Left lung (tissue), 4 donors: ENCODE measurements at regions not wholly inside any gene's neighbourhood (a gene's known extent, or its start where the extent isn't known, plus 50 kb on each side); places are given as distances from the start of the nearest gene placed in this dataset.

Experiments
- ATAC-seq: fragments of 200-7000 bp; cut with Tn5 transposase; one replicate; pipeline ENCODE4 v1.9.1; 2020; ENCODE audit warnings: moderate library complexity
- DNase-seq, 4 donors: peaks; one replicate each; pipeline ENCODE4 v3.0.0-alpha.2; 2013 to 2020
- H3K27ac ChIP-seq, 2 donors: fragments of 200-600 bp; sonication (generic) in 1 of 2; one replicate each; pipeline versions ENCODE4 v1.5.0 to v1.8.0; 2020 to 2021
- H3K27me3 ChIP-seq, 2 donors: fragments of 200-600 bp; sonication (generic) in 1 of 2; one replicate each; pipeline versions ENCODE4 v1.5.0 to v1.8.0; 2020 to 2021
- H3K36me3 ChIP-seq, 2 donors: fragments of 200-600 bp; sonication (generic) in 1 of 2; one replicate each; pipeline versions ENCODE4 v1.5.0 to v1.8.0; 2020 to 2021
- H3K4me1 ChIP-seq, 2 donors: fragments of 200-600 bp; one replicate each; pipeline ENCODE4 v1.8.0; 2021
- H3K4me3 ChIP-seq, 2 donors: fragments of 200-600 bp; sonication (generic) in 1 of 2; one replicate each; pipeline versions ENCODE4 v1.5.0 to v1.8.0; 2020 to 2021; ENCODE audit warnings: mild to moderate bottlenecking in 1 of 2
- H3K9me3 ChIP-seq, 2 donors: fragments of 200-600 bp; sonication (generic) in 1 of 2; one replicate each; pipeline versions ENCODE4 v1.5.0 to v1.8.0; 2020 to 2021
- intact Hi-C, 2 donors: fragments of 100-400 bp; cut with DNase I; formaldehyde crosslinking; loops; one replicate each; pipeline versions ENCODE4 v1.11.2 to v1.14.2; 2022
- TF ChIP-seq, protein P1 (sequence below), 2 donors: fragments of 200-600 bp; sonication (generic) in 1 of 2; IDR thresholded peaks; one replicate each; pipeline versions ENCODE4 v1.5.0 to v1.8.0; 2021; ENCODE audit warnings: antibody characterized with exemption in 2 of 2
- donor health status: DM: no; HTN: yes; CAD: no.
- donor health status: DM: no; HTN: no; CAD: no.

GRCh38 chr14:71713451-71713850 lies 218.8 kb upstream of the RGS6 start:
- Histone ChIP-seq H3K36me3 (peaks cover 0 to 28% of the 10 kb centered on the region in 2 donors), H3K4me3 (no peak overlapping the region), H3K4me1 (no peaks in the 10 kb centered on the region), H3K27me3 (no peaks in the 10 kb centered on the region), H3K27ac (no peak overlapping the region), H3K9me3 (no peaks in the 10 kb centered on the region)
- DNase-seq, result no peak
- no peak for ATAC-seq
- TF ChIP-seq, protein P1, sequence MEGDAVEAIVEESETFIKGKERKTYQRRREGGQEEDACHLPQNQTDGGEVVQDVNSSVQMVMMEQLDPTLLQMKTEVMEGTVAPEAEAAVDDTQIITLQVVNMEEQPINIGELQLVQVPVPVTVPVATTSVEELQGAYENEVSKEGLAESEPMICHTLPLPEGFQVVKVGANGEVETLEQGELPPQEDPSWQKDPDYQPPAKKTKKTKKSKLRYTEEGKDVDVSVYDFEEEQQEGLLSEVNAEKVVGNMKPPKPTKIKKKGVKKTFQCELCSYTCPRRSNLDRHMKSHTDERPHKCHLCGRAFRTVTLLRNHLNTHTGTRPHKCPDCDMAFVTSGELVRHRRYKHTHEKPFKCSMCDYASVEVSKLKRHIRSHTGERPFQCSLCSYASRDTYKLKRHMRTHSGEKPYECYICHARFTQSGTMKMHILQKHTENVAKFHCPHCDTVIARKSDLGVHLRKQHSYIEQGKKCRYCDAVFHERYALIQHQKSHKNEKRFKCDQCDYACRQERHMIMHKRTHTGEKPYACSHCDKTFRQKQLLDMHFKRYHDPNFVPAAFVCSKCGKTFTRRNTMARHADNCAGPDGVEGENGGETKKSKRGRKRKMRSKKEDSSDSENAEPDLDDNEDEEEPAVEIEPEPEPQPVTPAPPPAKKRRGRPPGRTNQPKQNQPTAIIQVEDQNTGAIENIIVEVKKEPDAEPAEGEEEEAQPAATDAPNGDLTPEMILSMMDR (IDR thresholded peaks at IDR 0.05), result no peak
- intact Hi-C loops, result no loop called here

- DNase-seq, result peak in 1 of 4 donors; percentile 45
- H3K4me3 ChIP-seq, result no peak overlapping the region
These were observed 218.0 kb upstream of the RGS6 start for GRCh38 chr14:71714225-71714624.

GRCh38 chr14:71716041-71716772 lies 216.0 kb upstream of the RGS6 start:
- Histone ChIP-seq H3K4me3 (no peak overlapping the region), H3K27me3 (no peaks in the 10 kb centered on the region), H3K9me3 (no peaks in the 10 kb centered on the region), H3K27ac (no peak overlapping the region), H3K4me1 (no peaks in the 10 kb centered on the region), H3K36me3 (peaks cover 0 to 8% of the 10 kb centered on the region in 2 donors)
- TF ChIP-seq, protein P1 (IDR thresholded peaks at IDR 0.05), result no peak
- intact Hi-C loops, result no loop called here
- no peak for DNase-seq
- ATAC-seq, result no peak

More at GRCh38 chr14:71714225-71714624, 218.0 kb upstream of the RGS6 start:
- intact Hi-C loops, result no loop called here
- no peaks in the 10 kb centered on the region for H3K27me3 ChIP-seq
- peaks cover 0 to 25% of the 10 kb centered on the region in 2 donors for H3K36me3 ChIP-seq
- no peak for ATAC-seq
- no peaks in the 10 kb centered on the region for H3K4me1 ChIP-seq
- H3K27ac ChIP-seq, result no peak overlapping the region
- TF ChIP-seq, protein P1 (IDR thresholded peaks at IDR 0.05), result no peak
- no peaks in the 10 kb centered on the region for H3K9me3 ChIP-seq

- H3K27me3 ChIP-seq, result no peaks in the 10 kb centered on the region
- ATAC-seq, result peak; percentile 93
- DNase-seq, result no peak
These were observed 211.1 kb upstream of the RGS6 start for GRCh38 chr14:71720978-71721624.

More at GRCh38 chr14:71720978-71721624, 211.1 kb upstream of the RGS6 start:
- Histone ChIP-seq H3K36me3 (peaks cover 0 to 26% of the 10 kb centered on the region in 2 donors), H3K9me3 (no peaks in the 10 kb centered on the region), H3K4me3 (no peak overlapping the region), H3K4me1 (peaks cover 5 to 6% of the 10 kb centered on the region in 2 donors), H3K27ac (no peak overlapping the region)
- TF ChIP-seq, protein P1 (IDR thresholded peaks at IDR 0.05), result peak; percentile 44 to 53
- intact Hi-C loops, result loop anchor here in 1 of 2 donors (10.0 kb wide), 1 partner anchor 134 kb away; no protein-coding TSS in a partner anchor
